ENCODE measurements at regions not wholly inside any gene's neighbourhood (a gene's known extent, or its start where the extent isn't known, plus 50 kb on each side); places are given as distances from the start of the nearest gene placed in this dataset.

DNA sequence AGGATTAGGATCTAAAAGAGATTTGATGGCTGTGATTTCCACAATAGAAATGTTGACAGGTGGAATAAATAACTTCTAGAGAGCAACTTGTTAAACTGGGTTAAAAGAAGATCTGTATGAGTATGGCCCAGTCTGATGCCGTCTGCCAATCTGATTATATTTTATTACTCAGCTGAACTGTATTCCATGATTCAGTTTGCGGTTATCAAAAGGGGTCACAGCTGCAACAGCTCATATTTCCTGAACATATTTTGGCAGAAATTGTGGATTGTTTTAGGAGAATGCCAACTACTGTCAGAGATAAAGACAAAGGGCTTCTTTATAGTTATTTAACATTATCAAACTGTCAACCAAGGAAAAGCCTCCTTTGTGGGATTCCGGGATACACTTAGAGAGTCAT is 244.8 kb upstream of the MINDY3 start:
- no peak for DNase-seq (ENCODE audit: extremely low spot score)
- CTCF ChIA-PET: interaction anchor here (1.6 kb wide), 1 partner anchor 9 kb away, joined by 6 read pairs; no protein-coding TSS in a partner anchor
- POLR2A ChIA-PET: no interaction called here
- TF ChIP-seq, protein P1, sequence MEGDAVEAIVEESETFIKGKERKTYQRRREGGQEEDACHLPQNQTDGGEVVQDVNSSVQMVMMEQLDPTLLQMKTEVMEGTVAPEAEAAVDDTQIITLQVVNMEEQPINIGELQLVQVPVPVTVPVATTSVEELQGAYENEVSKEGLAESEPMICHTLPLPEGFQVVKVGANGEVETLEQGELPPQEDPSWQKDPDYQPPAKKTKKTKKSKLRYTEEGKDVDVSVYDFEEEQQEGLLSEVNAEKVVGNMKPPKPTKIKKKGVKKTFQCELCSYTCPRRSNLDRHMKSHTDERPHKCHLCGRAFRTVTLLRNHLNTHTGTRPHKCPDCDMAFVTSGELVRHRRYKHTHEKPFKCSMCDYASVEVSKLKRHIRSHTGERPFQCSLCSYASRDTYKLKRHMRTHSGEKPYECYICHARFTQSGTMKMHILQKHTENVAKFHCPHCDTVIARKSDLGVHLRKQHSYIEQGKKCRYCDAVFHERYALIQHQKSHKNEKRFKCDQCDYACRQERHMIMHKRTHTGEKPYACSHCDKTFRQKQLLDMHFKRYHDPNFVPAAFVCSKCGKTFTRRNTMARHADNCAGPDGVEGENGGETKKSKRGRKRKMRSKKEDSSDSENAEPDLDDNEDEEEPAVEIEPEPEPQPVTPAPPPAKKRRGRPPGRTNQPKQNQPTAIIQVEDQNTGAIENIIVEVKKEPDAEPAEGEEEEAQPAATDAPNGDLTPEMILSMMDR (IDR thresholded peaks at IDR 0.05; ENCODE audit: control extremely low read depth, extremely low read depth, low read depth, missing control alignments): no peak

DNA sequence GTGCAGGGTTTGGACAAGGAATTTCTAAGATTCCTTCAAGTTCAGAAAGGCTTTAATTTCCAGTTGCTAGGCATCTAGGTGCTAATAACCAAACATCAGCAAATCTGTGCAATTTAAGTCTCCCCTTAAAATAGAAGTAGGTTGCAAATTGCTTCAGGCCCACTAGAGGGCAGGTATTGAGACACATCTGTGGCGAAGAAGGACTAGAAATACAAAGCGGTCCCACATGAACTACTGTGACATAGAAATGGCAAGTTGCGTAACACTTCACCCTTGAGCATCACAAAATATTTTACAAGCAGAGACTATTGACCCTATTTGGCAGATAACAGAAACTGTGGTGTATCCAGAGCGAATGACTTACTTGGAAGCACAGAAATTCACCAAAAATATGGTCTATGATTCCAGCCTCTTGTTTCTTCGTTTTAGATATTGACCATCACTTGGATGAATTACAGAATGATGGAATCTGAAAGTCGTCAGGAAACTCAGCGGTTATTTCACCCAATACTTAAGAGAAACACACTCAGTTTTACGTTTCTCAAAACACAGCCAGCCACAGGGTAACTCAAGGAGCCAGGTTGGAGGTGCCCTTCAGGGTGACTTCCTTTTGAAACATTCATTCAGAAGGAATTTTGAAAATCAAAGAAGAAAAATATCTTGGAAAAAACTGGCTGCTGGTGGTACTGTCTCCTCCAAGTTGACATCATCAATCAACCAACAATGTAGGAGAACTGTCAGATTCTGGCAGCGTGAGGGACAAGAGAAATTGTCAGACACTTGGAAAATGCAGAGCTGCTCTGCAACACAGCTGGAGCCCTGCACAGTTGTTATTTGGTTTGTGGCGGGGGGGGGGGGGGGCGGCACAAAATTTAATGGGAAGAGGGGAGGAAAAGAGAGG is 256.3 kb upstream of the MINDY3 start:
- ChIA-PET POLR2A (no interaction called here), CTCF (interaction anchor here (0.9 to 1.5 kb wide), 4 partner anchors 12 to 661 kb away, joined by 3 to 5 read pairs (median 3); no protein-coding TSS in a partner anchor)
- DNase-seq (ENCODE audit: extremely low spot score): peak; percentile 21
- TF ChIP-seq, protein P1 (IDR thresholded peaks at IDR 0.05; ENCODE audit: control extremely low read depth, extremely low read depth, low read depth, missing control alignments): peak; percentile 61

DNA sequence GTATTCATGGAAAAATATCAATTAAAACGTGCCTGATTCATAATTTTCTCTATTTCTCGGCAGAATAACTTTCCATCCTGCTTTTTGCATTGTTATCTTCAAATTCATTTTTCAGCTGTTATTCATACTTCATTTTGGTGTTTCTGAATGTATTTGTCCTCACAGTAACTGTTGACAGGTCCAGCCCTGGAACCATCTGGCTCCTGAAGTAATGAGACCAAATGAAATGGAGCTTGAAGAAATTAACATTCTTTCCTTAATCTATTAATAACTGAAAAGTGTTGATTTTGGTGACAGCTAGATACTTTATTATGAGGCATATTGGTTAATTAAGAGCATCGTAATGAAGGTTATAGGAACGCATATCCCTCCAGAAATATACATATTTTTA is 257.0 kb upstream of the MINDY3 start:
- POLR2A ChIA-PET: no interaction called here
- TF ChIP-seq, protein P1 (IDR thresholded peaks at IDR 0.05; ENCODE audit: control extremely low read depth, extremely low read depth, low read depth, missing control alignments): no peak
- CTCF ChIA-PET: interaction anchor here (0.9 to 1.5 kb wide), 2 partner anchors 13 to 23 kb away, joined by 3 to 5 read pairs; no protein-coding TSS in a partner anchor
- no peak for DNase-seq (ENCODE audit: extremely low spot score)

DNA sequence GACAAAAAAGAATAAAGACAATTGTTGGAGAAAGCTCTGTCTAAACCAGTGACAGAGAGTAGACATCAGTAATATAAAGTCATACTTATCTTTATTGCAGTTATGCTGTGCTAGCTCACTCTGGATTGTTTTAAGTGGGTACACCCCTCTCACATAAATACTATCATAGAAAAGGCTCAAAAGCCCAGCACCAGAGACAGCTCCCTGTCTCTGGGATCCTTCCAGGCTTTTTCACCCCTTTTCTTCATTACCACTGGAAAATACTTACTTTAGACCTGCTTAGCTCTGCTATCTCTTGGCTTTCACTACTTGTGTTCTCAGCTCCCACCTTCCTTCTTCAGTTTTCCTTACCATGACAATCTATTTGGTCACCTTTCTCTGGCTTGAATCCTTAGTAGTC is 259.1 kb upstream of the MINDY3 start:
- ChIA-PET POLR2A (no interaction called here), CTCF (no interaction called here)
- TF ChIP-seq, protein P1 (IDR thresholded peaks at IDR 0.05; ENCODE audit: control extremely low read depth, extremely low read depth, low read depth, missing control alignments): no peak
- no peak for DNase-seq (ENCODE audit: extremely low spot score)

DNA sequence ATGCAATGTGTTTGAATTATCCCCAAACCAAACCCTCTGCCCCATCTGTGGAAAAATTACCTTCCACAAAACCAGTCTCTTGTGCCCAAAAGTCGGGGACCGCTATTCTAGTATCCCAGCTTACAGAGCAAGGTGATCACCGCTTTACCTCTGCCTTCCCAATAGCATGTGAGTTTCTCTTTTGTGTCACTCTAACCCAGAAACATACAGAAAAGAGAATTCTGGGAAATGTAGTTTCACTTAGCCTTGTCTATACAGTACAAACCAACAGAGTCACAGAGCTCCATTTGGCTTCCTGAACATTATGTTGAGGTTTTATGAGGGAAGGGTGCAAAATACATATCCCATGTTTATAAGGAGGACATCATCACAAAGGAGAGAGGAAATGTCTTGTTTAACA is 260.3 kb upstream of the MINDY3 start:
- TF ChIP-seq, protein P1 (IDR thresholded peaks at IDR 0.05; ENCODE audit: control extremely low read depth, extremely low read depth, low read depth, missing control alignments): no peak
- CTCF ChIA-PET: no interaction called here
- DNase-seq (ENCODE audit: extremely low spot score): no peak
- POLR2A ChIA-PET: no interaction called here

DNA sequence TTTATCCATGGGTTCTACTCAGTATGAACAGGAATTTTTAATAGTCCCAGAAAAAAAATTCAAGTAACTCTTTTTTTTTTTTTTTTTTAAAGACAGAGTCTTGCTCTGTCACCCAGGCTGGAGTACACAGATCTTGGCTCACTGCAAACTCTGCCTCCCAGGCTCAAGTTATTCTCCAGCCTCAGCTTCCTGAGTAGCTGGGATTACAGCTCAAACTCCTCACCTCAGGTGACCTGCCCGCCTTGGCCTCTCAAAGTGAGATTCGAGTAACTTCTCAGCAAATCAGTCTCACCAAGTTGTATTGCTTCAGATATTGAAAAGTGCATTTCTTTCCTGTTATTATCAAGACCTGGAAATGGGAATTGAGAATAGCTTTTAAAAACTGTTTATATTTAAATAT is 281.2 kb upstream of the MINDY3 start:
- TF ChIP-seq, protein P1 (IDR thresholded peaks at IDR 0.05; ENCODE audit: control extremely low read depth, extremely low read depth, low read depth, missing control alignments): no peak
- ChIA-PET POLR2A (no interaction called here), CTCF (interaction anchor here (1.2 kb wide), 1 partner anchor 32 kb away, joined by 4 read pairs; no protein-coding TSS in a partner anchor)
- no peak for DNase-seq (ENCODE audit: extremely low spot score)

All from GM10248 (cell line).